Fibroblast of pulmonary artery (primary cell): ENCODE measurements at regions not wholly inside any gene's neighbourhood (a gene's known extent, or its start where the extent isn't known, plus 50 kb on each side); places are given as distances from the start of the nearest gene placed in this dataset.

Source experiments
- DNase-seq: peaks from one replicate; pipeline ENCODE4 v3.0.0-alpha.2; 2010; ENCODE audit warnings: low read depth
- H3K4me3 ChIP-seq: replicated peaks from 2 replicates; pipeline ENCODE4 v1.5.1; 2011; ENCODE audit warnings: low read depth, mild to moderate bottlenecking, control low read depth, low read length, moderate library complexity
- CTCF ChIP-seq: IDR thresholded peaks from 2 replicates; pipeline ENCODE4 v1.5.1; 2011; ENCODE audit warnings: mild to moderate bottlenecking, control low read depth, low read length, inconsistent platforms; ENCODE audit errors: missing control alignments

- DNase-seq: no peak
- peak overlapping the region; percentile 32 for H3K4me3 ChIP-seq
- no peak for TF ChIP-seq CTCF
These were observed 70.3 kb upstream of the PGBD5 start for GRCh38 chr1:230496451-230496850.

GRCh38 chr1:230495891-230496385 lies 69.8 kb upstream of the PGBD5 start:
- peak; percentile 17 for DNase-seq
- TF ChIP-seq CTCF: no peak
- H3K4me3 ChIP-seq: peak overlapping the region; percentile 32

GRCh38 chr1:230495076-230495475 lies 68.9 kb upstream of the PGBD5 start:
- DNase-seq: no peak
- TF ChIP-seq CTCF: no peak
- no peak overlapping the region for H3K4me3 ChIP-seq

- TF ChIP-seq CTCF: no peak
- H3K4me3 ChIP-seq: no peak overlapping the region
- DNase-seq: no peak
These were observed 68.4 kb upstream of the PGBD5 start for GRCh38 chr1:230494514-230494913.

GRCh38 chr1:230494026-230494425 lies 67.9 kb upstream of the PGBD5 start:
- no peak overlapping the region for H3K4me3 ChIP-seq
- no peak for DNase-seq
- TF ChIP-seq CTCF: no peak

- H3K4me3 ChIP-seq: no peak overlapping the region
- DNase-seq: no peak
- TF ChIP-seq CTCF: no peak
These were observed 67.1 kb upstream of the PGBD5 start for GRCh38 chr1:230493264-230493663.

- no peak for DNase-seq
- TF ChIP-seq CTCF: no peak
- H3K4me3 ChIP-seq: no peak overlapping the region
These were observed 64.3 kb upstream of the PGBD5 start for GRCh38 chr1:230490436-230490835.
